HG03565 (cell line): ENCODE measurements at regions not wholly inside any gene's neighbourhood (a gene's known extent, or its start where the extent isn't known, plus 50 kb on each side); places are given as distances from the start of the nearest gene placed in this dataset.
"Not testable (repeated sequence)": the region's sequence is repeated elsewhere in the genome, so short reads cannot be mapped to it uniquely, and the experiment has no call there.

Source experiments
- ATAC-seq: cut with Tn5 transposase; IDR thresholded peaks from one replicate; pipeline ENCODE4 v1.9.1; 2021; ENCODE audit warnings: mild to moderate bottlenecking, moderate library complexity; ENCODE audit not compliant: unreplicated experiment

DNA sequence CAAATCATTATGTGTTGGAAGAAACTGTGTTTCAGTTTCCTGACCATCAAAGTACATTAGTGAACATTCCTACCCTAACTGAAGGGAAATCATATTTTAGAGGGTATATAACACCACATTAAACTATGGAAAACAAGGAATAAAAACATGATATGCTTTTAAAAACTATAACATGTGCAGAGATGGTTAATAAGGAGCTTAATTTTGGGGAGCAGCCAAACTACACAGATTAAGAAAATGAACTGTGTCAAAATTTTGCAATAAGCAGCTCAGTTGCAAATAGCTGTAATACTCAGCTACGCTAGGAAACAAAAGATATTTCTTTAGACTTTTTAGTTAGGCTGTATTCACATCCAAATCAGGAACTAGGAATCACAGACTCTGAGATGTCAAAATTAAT, 1115.7 kb upstream of the CELF2 start:
- ATAC-seq, result no peak

DNA sequence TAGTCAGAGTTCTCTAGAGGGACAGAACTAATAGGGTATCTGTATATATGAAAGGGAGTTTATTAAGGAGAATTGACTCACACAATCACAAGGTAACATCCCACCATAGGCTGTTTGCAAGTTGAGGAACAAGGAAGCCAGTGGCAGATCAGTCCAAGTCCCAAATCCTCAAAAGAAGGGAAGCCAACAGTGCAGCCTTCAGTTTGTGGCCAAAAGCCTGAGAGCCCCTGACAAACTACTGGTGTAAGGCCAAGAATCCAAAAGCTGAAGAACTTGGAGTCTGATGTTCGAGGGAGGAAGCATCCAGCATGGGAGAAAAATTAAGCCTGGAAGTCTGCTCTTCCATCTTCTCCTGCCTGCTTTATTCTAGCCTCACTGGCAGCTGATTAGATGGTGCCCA, 1107.2 kb upstream of the CELF2 start:
- no peak for ATAC-seq

DNA sequence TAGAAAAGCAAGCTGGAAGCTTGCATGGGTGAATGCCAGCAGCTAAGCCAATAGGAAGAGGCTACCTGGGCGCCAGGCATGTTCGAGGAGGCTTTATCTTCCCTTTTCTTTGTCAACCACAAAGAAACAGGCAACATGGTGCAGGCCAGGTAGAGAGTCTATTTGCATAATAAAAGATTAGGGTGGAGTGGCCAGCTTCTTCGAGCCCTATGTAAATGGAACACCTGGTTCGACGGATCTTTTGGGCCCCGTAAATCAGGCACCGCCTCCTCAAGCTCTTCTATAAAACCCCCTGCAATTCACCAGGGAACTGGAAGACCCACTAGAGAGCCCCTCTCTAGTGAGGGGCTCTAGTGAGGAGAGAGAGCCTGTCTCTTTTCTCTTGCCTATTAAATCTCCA, 1106.2 kb upstream of the CELF2 start:
- ATAC-seq, result no peak

DNA sequence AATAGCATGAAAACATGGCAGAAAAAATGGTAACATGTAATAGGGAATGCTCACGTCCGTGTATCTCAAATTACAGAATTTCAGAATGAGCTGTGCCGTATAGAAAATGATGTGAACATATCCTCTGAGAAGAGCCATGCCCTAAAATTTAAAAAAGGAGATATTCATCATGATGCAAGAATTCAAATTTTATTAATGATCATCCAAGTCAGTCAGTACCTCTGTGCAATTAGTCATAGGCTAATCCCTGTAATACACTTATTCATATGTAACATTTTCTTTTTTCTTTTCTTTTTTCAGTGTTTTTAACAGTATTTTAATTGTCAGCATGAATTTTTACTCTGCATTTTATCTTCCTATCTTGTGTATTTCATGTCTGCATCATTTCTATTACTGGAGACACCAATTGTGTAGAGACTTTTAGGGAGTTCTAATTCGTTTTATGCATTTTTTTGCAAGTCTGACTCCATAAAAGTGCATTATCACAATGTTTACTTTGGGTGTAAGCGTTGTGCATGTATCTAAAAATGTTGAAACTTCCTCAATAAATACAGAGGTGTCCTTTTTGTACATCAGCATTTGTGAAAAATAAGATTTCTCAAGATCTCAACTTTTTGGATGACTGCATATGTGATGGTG, 1103.7 kb upstream of the CELF2 start:
- no peak for ATAC-seq

DNA sequence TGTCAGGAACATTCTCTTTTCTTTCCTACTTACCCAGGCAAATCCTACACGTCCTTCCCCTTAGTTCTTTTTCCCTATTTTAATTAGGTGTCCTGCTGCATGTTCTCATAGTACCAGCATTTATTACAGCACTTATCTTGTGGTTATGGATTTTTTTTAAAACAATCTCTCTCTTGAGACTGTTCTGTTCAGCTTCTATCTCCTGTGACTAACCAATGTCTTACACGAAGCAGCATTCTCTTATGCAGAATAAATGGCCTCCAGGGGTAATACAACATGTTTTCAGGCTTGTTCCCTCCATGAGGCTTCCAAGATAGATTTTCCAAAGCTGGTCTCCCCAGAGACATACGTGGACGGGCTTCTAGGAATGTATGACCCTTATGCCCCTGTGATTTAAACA, 1096.1 kb upstream of the CELF2 start:
- ATAC-seq, result no peak

DNA sequence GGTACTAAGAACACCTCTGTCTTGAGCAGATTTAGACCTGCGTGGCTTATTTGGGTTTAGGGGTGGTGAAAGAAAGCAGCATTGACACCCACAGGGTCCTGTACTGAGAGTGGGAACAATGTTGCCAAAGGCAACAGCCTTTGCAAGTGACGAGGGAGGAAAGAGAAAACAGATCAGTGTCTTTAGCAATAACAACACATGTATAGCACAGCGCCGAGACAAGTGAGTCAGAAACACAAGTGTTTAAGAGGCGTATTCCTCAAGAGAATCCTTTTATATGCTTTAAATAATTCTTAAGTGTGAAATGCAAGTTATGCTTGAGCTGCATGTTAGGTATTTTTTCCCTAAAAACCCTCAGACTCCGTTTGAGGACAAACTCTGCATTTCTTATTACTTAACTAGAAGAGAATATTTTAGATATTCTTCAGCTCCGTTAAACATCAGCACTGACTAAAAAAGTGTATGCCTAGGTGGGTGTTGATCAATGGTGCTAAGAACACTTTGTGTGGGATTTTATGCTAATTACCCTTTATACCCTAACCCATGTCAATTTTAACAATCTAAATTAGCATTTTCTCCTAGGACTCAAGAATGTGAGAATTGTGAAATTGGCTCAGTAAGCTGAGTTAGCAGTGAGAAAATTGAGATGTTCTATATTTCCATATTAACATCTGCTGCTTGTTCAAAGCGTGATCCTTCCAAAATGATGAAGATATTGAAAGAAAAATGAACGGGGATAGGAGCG, 1095.4 kb upstream of the CELF2 start:
- no peak for ATAC-seq

DNA sequence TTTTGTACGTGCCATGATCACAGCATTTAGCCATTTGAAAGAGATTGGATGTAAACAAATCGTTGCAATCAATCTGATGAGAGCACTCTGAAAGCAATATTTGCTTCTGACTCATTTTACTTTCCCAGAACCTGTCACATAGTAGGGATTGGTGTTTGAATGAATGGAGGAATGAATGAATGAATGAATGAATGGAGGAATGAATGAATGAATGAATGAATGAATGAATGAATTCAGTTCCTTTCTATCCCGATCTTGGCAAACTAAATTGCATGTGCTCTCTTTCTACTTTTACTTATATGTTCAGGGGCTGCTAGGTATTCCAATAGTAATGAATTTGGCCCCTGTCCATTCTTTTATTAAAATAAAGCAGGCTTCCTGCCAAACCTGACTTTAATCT, 1091.7 kb upstream of the CELF2 start:
- no peak for ATAC-seq

DNA sequence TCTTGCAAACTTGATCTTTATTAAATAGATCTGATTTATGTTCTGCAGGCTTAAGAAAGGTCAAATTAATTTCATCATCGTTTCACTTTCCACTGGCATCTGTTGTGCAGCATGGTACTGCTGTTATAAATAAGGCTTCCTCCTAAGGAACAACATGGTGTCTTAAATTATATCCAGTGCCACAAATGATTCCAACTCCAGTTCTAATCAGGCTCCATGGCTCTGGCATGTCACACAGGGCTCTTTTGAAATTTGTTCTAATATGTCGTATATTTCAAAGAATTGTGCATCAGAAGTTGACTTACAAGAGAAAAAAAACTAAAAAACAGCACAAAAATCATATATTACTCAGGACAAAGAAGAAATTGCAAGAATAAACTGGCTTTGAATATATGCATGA, 1090.8 kb upstream of the CELF2 start:
- no peak for ATAC-seq

DNA sequence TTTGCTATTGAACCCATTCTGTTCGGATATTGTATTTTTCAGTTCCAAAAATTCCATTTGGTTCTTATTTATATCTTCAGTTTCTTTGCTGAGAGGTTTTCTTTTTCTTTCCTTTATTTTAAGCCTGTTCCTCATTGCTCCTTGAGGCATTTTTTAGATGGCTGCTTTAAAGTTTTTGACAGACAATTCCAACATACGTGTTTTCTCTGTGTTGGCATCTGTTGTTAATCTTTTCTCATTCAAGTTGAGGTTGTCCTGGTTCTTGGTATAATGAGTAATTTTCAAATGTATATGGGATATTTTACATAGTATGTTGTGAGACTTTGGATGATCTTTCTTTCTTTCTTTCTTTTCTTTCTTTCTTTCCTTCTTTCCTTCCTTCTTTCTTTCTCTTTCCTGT, 1078.0 kb upstream of the CELF2 start:
- no peak for ATAC-seq

DNA sequence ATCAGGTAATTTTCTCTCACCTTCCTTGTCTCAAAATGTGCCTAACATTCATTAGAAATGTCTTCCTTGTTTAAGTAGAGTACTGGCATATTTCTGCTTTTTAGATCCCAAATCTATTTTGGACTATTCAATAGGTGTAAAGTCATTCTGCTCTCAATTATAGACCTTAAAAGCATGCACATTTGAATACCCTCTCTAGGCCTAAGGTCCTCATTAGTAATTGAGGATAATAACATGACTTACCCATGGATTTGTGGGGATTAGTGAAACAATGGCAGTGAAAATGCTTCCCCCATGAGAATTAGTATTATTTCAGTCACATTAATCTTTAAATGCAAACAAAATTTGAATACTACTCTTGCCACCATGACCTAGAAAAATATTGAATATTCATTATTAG, 1073.0 kb upstream of the CELF2 start:
- ATAC-seq, result no peak

DNA sequence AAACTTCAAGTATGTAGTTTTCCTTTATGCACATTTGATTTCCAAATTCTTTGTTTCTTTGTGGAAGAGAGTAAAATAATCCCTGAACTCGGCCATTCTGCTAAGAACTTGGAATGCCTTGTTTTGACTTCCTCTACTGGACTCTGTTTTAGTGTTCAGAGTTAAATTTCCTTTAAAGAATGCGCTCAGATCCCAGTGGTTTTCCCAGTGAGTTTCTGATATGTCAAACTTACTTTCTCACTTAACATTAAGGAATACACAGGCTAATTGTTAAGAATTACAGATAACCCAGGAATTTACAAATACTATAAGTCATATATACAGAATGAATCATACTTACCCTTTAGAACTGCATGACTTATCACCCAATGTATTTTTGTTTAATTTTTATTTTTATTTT, 1067.6 kb upstream of the CELF2 start:
- no peak for ATAC-seq

DNA sequence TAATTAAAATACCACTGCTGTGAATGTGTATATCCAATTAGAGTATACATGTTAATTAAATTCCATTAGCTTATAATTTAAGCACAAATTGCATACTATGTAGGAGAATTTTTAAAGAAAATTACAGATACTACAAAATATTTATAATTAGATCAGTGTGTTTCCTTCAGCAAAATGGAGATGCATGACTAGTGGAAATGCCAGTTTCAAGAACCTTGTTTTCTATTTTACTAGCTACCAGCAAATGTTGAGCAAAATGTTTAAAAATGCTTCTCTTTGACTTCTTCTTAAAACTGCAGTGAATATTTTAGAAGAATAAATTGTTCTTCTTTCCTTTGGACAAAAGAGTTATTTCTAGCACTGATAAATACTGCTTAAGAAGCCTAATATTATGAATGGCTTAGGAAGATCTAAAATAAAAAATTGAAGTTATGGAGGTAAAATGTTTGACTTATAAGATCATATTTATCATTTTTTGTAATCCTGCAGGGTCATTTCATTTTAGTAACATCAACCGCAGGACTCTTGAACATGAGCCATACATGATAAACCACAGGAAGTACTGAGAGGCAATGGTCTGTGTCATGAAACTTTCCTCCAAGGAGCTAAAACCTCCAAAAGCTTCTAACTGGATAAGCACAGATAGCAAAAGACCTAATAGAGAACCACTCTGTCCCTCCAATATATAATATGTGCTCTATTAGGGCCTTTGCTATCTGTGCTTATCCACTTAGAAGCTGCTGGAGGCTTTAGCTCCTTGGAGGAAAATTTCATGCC, 1066.0 kb upstream of the CELF2 start:
- ATAC-seq, result no peak

DNA sequence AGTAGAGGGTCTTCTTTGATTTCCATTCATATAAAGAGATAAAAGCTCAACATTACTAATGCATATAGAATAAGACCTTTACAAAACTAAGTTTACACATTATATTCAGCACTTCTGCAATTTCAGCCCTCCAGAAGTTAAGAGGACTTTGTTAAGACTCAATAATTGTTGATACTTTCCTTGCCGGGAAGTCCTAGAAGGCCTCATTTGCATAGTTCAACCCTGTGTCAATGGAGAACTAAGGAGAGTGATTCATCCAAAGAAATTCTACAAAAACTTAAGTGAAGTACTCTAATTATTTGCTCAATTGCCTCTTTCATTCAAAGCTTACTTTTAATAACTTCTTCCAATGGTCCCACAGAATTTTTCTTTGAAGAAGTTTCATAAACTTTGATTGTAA, 1060.3 kb upstream of the CELF2 start:
- ATAC-seq, result no peak

DNA sequence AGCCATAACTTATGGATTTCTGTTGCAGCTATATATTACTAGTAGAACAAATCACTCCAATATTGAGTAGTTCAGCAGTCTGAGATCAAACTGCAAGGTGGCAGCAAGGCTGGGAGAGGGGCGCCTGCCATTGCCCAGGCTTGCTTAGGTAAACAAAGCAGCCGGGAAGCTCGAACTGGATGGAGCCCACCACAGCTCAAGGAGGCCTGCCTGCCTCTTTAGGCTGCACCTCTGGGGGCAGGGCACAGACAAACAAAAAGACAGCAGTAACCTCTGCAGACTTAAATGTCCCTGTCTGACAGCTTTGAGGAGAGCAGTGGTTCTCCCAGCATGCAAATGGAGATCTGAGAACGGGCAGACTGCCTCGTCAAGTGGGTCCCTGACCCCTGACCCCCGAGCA, 1059.8 kb upstream of the CELF2 start:
- ATAC-seq, result not testable (repeated sequence)

DNA sequence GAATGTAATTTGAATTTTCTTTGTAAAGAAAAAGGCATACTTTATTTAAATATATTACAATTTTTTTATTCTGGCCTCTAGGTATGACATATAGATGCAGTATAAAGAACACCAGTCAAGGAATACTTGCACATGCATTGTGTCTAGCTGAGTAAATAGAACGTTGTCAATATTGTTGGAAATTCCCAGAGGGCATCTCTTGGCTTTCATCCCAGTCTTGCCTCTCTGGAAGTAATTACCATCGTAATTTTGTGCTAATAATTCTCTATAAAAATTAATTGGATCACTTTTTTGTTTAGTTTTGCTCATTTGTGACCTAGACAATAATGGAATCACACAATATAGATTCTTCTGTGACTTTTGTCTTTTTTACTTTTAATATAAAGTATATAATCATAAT, 1052.3 kb upstream of the CELF2 start:
- no peak for ATAC-seq

DNA sequence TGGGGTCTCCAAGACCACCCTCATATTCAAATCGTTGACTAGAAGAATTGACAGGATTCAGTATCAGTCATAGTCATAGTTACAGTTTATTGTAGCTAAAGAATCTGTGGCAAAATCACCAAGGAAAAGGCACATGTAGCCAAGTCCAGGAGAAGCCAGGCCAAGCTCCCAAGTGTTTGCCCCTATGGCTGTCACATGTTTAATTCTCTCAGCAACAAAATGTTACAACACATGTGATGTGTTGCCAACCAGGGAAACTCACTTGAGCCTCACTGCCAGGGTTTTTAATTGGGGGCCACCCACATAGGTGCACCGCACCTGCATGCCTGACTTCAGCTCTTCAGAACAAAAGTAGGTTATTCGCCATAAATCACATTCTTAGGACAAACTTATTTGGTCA, 1030.9 kb upstream of the CELF2 start:
- ATAC-seq, result no peak

DNA sequence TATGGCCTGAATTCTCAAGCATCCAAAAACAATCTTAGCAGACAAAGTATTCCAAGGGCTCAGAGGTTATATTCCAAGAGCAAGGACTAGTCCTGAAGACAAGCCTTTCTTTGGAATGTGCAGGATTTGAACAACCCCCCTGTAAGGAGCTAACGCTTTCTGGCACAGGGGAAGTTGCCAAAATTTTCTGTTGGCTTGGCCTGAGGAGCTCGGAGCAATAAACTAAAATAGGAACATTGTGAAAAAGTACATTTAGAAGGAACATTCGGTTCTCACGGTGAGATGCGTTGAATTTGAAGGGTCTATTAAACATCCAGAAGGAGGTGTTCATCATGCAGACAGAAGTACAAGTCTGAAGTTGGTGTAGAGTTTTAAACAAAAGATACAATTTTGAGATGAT, 1030.5 kb upstream of the CELF2 start:
- ATAC-seq, result no peak

DNA sequence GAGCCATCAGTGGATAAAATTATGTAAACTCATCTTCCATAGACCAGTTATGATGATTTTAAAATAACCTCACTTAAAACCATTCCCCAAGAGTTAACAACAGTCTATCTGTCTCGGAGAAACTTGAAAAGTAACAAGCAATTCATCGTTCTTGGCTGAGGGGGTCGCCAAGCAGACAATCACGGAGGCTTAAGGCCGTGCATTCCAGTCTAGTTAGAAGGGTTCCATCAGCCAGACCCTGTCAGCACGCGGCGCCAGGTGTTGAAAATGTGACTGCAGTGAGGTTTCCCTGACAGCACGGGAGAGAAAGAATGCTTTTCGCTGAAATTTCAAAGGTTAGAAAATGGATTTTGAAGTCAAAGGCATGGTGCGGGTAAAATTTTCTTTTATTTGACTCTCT, 1025.0 kb upstream of the CELF2 start:
- ATAC-seq, result no peak

DNA sequence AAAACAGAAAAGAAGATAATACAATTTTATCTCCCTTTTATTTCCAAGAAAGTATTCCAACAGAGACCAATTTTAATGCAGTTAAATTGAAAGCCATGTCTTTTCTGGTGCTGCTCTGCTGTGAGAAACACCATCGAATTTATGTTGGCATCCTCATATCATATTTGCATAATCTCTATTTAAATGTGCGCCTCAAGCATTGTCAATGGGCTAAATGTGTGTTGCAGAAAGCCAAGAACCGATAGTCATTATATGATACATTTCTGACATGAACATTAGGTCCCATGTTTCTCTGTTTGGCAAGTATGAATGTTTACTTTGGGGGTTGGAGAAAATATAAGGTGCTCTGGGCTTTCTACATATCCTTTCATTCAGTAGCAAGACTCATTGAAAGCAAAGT, 1023.5 kb upstream of the CELF2 start:
- no peak for ATAC-seq

DNA sequence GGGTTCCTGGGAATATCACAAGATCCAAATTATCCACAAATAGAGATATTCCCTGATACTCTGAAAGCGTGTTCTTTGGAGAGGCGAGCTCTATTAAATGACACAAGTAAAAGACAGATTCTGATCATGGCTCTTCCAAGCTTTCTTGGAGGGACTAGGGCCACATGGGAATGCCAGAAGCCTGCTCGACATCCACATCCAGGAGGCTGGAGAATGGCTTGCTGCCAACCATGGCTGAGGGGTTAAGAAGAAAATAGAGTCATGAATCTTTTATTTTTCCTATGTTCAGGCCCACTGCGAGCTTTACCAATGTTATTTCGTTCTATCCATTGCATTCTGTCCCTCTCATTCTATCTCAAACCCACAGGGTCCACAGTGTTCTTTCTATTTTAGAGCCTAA, 1018.0 kb upstream of the CELF2 start:
- no peak for ATAC-seq

DNA sequence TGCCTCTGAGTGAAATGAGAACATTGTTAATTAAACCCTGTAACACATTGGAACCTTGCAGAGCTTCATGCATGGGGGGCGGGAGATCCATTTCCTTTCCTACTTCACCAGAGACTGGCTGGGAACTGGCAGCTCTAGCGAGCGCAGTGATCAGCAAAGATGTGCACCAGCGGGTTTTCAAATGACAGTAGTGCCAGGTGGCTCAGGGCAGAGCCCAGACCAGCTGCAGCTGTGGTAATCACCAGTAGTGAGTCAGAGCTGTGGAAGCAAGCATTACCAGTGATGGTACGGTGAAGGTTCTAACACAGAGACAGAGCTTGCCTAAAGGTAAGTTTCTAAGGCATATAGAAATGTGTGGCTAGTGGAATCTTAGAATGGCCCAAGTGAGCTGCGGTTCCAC, 1009.7 kb upstream of the CELF2 start:
- ATAC-seq, result no peak

DNA sequence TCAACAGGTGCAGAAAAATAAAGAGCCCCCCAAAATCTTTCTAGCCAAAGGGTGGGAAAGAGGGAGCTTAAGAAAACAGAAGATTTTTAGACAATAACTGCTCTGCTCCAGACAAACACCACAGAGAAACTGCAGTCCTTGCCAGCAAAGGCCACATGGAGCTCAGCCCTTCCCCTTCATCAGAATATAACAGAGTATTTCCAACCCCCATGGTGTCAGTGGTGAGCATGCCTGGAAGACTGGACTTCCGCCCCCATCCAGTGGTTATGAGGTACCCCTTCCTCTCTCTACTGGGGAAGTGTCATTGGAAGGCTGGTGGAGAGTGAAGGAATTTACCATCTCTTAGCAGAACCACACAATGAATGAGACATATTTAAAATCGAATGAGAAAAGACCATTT, 1007.3 kb upstream of the CELF2 start:
- ATAC-seq, result no peak
